Hepatocyte (in vitro differentiated cells): ENCODE measurements at regions not wholly inside any gene's neighbourhood (a gene's known extent, or its start where the extent isn't known, plus 50 kb on each side); places are given as distances from the start of the nearest gene placed in this dataset.

Source experiments
- DNase-seq: peaks from one replicate; pipeline ENCODE4 v3.0.0-alpha.2; 2016; ENCODE audit warnings: low spot score
- H2AFZ ChIP-seq: fragments of 200-600 bp; sonication (generic); 2 replicates; pipeline ENCODE4 v1.6.0; 2016; ENCODE audit warnings: antibody characterized with exemption, mild to moderate bottlenecking
- H3K27ac ChIP-seq: fragments of 200-600 bp; sonication (generic); 2 replicates; pipeline ENCODE4 v1.5.1; 2016; ENCODE audit warnings: mild to moderate bottlenecking
- H3K27me3 ChIP-seq: fragments of 200-600 bp; sonication (generic); 2 replicates; pipeline ENCODE4 v1.6.1; 2016
- H3K36me3 ChIP-seq: fragments of 200-600 bp; sonication (generic); replicated peaks from 2 replicates; pipeline ENCODE4 v1.5.1; 2016; ENCODE audit warnings: low read depth; ENCODE audit not compliant: insufficient read depth
- H3K4me1 ChIP-seq: fragments of 200-600 bp; sonication (generic); 2 replicates; pipeline ENCODE4 v1.5.1; 2016; ENCODE audit warnings: mild to moderate bottlenecking, moderate library complexity; ENCODE audit not compliant: insufficient read depth
- H3K4me2 ChIP-seq: fragments of 200-600 bp; sonication (generic); 2 replicates; pipeline ENCODE4 v1.6.0; 2016
- H3K4me3 ChIP-seq: fragments of 200-600 bp; sonication (generic); 2 replicates; pipeline ENCODE4 v1.5.1; 2016; ENCODE audit warnings: mild to moderate bottlenecking
- H3K79me2 ChIP-seq: fragments of 200-600 bp; sonication (generic); 2 replicates; pipeline ENCODE4 v1.6.0; 2017; ENCODE audit warnings: mild to moderate bottlenecking
- H3K9me2 ChIP-seq: fragments of 200-600 bp; sonication (generic); replicated peaks from 2 replicates; pipeline ENCODE4 v1.6.0; 2017; ENCODE audit warnings: mild to moderate bottlenecking; ENCODE audit not compliant: insufficient read depth
- H3K9me3 ChIP-seq: fragments of 200-600 bp; sonication (generic); 2 replicates; pipeline ENCODE4 v1.5.1; 2016; ENCODE audit warnings: low read depth, mild to moderate bottlenecking
- H4K20me1 ChIP-seq: fragments of 200-600 bp; sonication (generic); 2 replicates; pipeline ENCODE4 v1.6.0; 2016; ENCODE audit warnings: mild to moderate bottlenecking; ENCODE audit not compliant: insufficient read depth, poor library complexity, severe bottlenecking
- EZH2 ChIP-seq: fragments of 200-600 bp; sonication (generic); IDR thresholded peaks from 2 replicates; pipeline ENCODE4 v1.6.1; 2016; ENCODE audit warnings: antibody characterized with exemption, mild to moderate bottlenecking, borderline replicate concordance
- EZH2phosphoT487 ChIP-seq: fragments of 200-600 bp; sonication (generic); IDR thresholded peaks from one replicate; pipeline ENCODE4 v1.6.1; 2018; ENCODE audit warnings: antibody characterized with exemption, mild to moderate bottlenecking, low read depth, moderate library complexity; ENCODE audit not compliant: unreplicated experiment, severe bottlenecking
- WGBS: methylation state at CpG from one replicate; pipeline ENCODE4 v1.1.6; 2016; ENCODE audit warnings: low lambda C conversion rate; ENCODE audit errors: missing lambda C conversion rate; 5-methylcytosine and 5-hydroxymethylcytosine counted together
- TF ChIP-seq, protein P1 (sequence below): fragments of 200-600 bp; sonication (generic); IDR thresholded peaks from 2 replicates; pipeline ENCODE4 v1.5.1; 2016; ENCODE audit warnings: antibody characterized with exemption, mild to moderate bottlenecking; ENCODE audit not compliant: poor library complexity

DNA sequence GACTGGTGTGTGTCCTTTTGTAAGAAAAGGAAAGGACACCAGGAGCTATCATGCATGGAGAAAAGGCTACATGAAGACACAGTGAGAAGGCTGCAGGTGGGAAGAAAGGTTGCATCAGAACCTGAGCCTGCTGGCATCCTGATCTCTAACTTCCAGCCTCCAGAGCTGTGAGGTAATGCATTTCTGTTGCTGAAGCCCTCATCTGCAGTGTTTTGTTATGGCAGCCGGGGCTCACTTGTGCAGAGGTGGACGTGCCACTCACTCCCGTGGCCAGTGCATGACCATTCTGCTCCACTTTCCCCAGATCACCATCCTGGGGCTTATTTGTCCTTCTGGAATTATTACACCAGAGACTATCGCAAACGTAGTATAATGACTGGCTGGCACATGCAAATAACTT, 155.3 kb downstream of the IRS2 start:
- Histone ChIP-seq H3K9me3 (no peaks in the 10 kb centered on the region), H3K79me2 (no peaks in the 10 kb centered on the region), H2AFZ (no peak overlapping the region), H3K4me1 (no peaks in the 10 kb centered on the region), H3K4me3 (no peak overlapping the region), H3K4me2 (no peak overlapping the region), H4K20me1 (no peaks in the 10 kb centered on the region), H3K9me2 (no peaks in the 10 kb centered on the region), H3K36me3 (no peaks in the 10 kb centered on the region), H3K27ac (no peak overlapping the region), H3K27me3 (no peaks in the 10 kb centered on the region)
- DNase-seq, result no peak
- 93% methylated on average over 5 of the region's 5 CpGs for WGBS
- TF ChIP-seq, protein P1, sequence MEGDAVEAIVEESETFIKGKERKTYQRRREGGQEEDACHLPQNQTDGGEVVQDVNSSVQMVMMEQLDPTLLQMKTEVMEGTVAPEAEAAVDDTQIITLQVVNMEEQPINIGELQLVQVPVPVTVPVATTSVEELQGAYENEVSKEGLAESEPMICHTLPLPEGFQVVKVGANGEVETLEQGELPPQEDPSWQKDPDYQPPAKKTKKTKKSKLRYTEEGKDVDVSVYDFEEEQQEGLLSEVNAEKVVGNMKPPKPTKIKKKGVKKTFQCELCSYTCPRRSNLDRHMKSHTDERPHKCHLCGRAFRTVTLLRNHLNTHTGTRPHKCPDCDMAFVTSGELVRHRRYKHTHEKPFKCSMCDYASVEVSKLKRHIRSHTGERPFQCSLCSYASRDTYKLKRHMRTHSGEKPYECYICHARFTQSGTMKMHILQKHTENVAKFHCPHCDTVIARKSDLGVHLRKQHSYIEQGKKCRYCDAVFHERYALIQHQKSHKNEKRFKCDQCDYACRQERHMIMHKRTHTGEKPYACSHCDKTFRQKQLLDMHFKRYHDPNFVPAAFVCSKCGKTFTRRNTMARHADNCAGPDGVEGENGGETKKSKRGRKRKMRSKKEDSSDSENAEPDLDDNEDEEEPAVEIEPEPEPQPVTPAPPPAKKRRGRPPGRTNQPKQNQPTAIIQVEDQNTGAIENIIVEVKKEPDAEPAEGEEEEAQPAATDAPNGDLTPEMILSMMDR, result no peak

DNA sequence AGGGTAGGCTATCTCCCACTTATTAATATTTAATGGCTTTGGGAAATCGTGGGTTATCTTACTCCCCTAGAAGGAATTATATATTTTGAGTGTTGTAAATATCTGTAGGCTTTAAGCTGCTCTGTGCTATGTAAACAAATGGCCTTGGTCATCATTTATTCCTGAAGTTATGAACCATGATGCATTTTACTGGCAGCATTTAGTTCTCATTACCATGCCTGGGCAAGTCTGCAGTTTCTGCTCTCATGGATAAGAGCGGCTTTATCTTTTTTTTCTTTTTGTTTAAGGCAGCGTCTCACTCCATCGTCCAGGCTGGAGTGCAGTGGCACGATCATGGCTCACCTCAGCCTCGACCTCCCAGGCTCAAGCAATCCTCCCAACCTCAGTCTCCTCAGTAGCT, 156.1 kb downstream of the IRS2 start:
- H3K4me3 ChIP-seq, result no peak overlapping the region
- no peak overlapping the region for H3K27ac ChIP-seq
- WGBS, result 73% methylated on average over 6 of the region's 6 CpGs
- DNase-seq, result no peak
- no peaks in the 10 kb centered on the region for H4K20me1 ChIP-seq
- H3K36me3 ChIP-seq, result no peaks in the 10 kb centered on the region
- no peak overlapping the region for H3K4me2 ChIP-seq
- H3K27me3 ChIP-seq, result no peaks in the 10 kb centered on the region
- H3K9me3 ChIP-seq, result no peaks in the 10 kb centered on the region
- H3K79me2 ChIP-seq, result no peaks in the 10 kb centered on the region
- H3K4me1 ChIP-seq, result no peaks in the 10 kb centered on the region
- no peaks in the 10 kb centered on the region for H3K9me2 ChIP-seq
- H2AFZ ChIP-seq, result no peak overlapping the region
- TF ChIP-seq EZH2phosphoT487, result no peak
- TF ChIP-seq, protein P1, result no peak
- TF ChIP-seq EZH2, result no peak

DNA sequence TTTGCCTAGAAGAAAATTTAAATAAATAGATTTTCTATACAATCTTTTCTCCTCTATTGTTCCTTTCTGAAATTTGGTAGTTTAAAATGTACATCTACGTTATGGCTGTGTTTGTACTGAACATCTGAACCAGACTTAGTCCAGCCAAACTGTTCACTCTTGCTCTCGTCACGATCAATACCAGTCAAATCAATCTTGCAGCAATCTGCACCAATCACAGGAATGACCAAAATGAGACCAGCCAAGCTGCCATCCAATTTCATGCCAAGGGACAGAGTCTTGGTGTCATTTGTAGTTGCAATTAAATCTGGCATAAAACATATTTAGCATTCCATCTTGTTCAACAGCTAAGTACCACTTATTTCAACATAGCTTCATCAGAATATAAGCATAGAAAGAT, 156.6 kb downstream of the IRS2 start:
- WGBS, result 97% methylated on average over 3 of the region's 3 CpGs
- no peaks in the 10 kb centered on the region for H3K9me3 ChIP-seq
- H3K79me2 ChIP-seq, result no peaks in the 10 kb centered on the region
- H3K4me3 ChIP-seq, result no peak overlapping the region
- H3K4me1 ChIP-seq, result no peaks in the 10 kb centered on the region
- no peaks in the 10 kb centered on the region for H4K20me1 ChIP-seq
- H3K36me3 ChIP-seq, result no peaks in the 10 kb centered on the region
- no peaks in the 10 kb centered on the region for H3K9me2 ChIP-seq
- H3K27me3 ChIP-seq, result no peaks in the 10 kb centered on the region
- H3K27ac ChIP-seq, result no peak overlapping the region
- no peak overlapping the region for H3K4me2 ChIP-seq
- TF ChIP-seq EZH2, result no peak
- no peak for TF ChIP-seq EZH2phosphoT487
- TF ChIP-seq, protein P1, result no peak
- H2AFZ ChIP-seq, result no peak overlapping the region
- no peak for DNase-seq

DNA sequence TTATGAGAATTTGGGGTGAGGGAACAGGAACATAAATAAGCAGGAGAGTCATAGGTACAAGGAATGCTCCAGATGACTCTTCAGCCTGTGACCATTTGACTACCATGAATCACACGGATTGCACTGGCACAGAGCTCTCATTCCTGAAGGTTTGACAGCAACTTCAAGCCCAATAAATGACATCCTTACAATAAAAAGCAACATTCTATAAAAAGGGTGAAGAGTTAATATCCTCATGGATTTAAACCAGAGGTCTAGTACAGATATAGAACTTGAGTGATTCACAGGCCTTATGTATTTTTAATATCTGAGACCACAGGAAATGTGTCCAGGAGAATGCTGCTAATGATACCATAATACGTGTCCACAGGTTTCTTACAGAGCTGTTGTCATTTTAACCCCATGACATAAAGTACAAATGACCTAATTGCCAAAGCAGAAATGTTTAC, 158.1 kb downstream of the IRS2 start:
- Histone ChIP-seq H3K79me2 (no peaks in the 10 kb centered on the region), H3K27ac (no peak overlapping the region), H3K27me3 (no peaks in the 10 kb centered on the region), H2AFZ (no peak overlapping the region), H4K20me1 (no peaks in the 10 kb centered on the region), H3K9me2 (no peaks in the 10 kb centered on the region), H3K9me3 (no peaks in the 10 kb centered on the region), H3K36me3 (no peaks in the 10 kb centered on the region), H3K4me2 (no peak overlapping the region), H3K4me1 (no peaks in the 10 kb centered on the region), H3K4me3 (no peak overlapping the region)
- DNase-seq, result no peak
- WGBS, result 78% methylated on average over 2 of the region's 2 CpGs
- TF ChIP-seq EZH2phosphoT487, result no peak
- TF ChIP-seq, protein P1, result no peak
- TF ChIP-seq EZH2, result no peak
